WTC11 (cell line): ENCODE measurements at regions not wholly inside any gene's neighbourhood (a gene's known extent, or its start where the extent isn't known, plus 50 kb on each side); places are given as distances from the start of the nearest gene placed in this dataset.

Experiments
- CREB1 ChIP-seq: sonication (generic); formaldehyde crosslinking; IDR thresholded peaks from 2 replicates; pipeline ENCODE4 v1.8.0; 2023; ENCODE audit warnings: mild to moderate bottlenecking, missing genetic modification reagents
- CREM ChIP-seq: sonication (generic); formaldehyde crosslinking; IDR thresholded peaks from 2 replicates; pipeline ENCODE4 v1.8.1; 2022; ENCODE audit warnings: mild to moderate bottlenecking, missing genetic modification reagents, moderate library complexity
- FOXK1 ChIP-seq: sonication (generic); formaldehyde crosslinking; IDR thresholded peaks from 2 replicates; pipeline ENCODE4 v1.8.0; 2022; ENCODE audit warnings: mild to moderate bottlenecking, moderate library complexity, missing genetic modification reagents
- IRF2 ChIP-seq: sonication (generic); formaldehyde crosslinking; IDR thresholded peaks from 2 replicates; pipeline ENCODE4 v1.8.0; 2022; ENCODE audit warnings: low read depth, missing genetic modification reagents, borderline replicate concordance
- RELA ChIP-seq: sonication (generic); formaldehyde crosslinking; IDR thresholded peaks from 2 replicates; pipeline ENCODE4 v1.8.1; 2022; ENCODE audit warnings: missing genetic modification reagents, mild to moderate bottlenecking, borderline replicate concordance
- TCF7 ChIP-seq: sonication (generic); formaldehyde crosslinking; IDR thresholded peaks from 2 replicates; pipeline ENCODE4 v1.8.0; 2022; ENCODE audit warnings: mild to moderate bottlenecking, low read depth, missing genetic modification reagents, moderate library complexity
- ZNF263 ChIP-seq: sonication (generic); formaldehyde crosslinking; IDR thresholded peaks from 2 replicates; pipeline ENCODE4 v1.8.1; 2022; ENCODE audit warnings: low read depth, mild to moderate bottlenecking, moderate library complexity, missing genetic modification reagents
- TF ChIP-seq, protein P1 (sequence below): fragments of 200-600 bp; IDR thresholded peaks from 2 replicates; pipeline ENCODE4 v1.8.0; 2022; ENCODE audit warnings: antibody characterized with exemption
- TF ChIP-seq, protein P2 (sequence below): sonication (generic); formaldehyde crosslinking; IDR thresholded peaks from 2 replicates; pipeline ENCODE4 v1.8.0; 2022; ENCODE audit warnings: missing genetic modification reagents

DNA sequence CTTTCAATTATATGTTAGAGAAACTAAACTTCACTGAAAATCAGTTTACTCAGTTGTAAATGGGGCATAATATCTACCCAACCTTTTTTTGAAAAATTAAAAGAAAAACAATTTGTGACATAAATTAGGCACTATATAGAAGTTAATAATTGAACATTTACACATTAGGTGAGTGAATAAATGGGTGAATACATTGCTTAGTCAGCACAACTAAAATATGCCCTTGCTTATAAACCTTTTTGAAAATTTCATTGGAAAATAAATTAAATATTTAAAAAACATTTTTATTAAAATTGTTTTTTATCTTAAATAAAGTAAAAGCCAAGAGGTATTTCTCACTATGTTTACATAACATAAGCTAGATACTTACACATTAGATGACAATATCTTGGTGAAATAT lies 994.5 kb upstream of the TENM4 start:
- no peak for TF ChIP-seq RELA (CRISPR knock-in tag)
- TF ChIP-seq, protein P1, sequence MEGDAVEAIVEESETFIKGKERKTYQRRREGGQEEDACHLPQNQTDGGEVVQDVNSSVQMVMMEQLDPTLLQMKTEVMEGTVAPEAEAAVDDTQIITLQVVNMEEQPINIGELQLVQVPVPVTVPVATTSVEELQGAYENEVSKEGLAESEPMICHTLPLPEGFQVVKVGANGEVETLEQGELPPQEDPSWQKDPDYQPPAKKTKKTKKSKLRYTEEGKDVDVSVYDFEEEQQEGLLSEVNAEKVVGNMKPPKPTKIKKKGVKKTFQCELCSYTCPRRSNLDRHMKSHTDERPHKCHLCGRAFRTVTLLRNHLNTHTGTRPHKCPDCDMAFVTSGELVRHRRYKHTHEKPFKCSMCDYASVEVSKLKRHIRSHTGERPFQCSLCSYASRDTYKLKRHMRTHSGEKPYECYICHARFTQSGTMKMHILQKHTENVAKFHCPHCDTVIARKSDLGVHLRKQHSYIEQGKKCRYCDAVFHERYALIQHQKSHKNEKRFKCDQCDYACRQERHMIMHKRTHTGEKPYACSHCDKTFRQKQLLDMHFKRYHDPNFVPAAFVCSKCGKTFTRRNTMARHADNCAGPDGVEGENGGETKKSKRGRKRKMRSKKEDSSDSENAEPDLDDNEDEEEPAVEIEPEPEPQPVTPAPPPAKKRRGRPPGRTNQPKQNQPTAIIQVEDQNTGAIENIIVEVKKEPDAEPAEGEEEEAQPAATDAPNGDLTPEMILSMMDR = no peak
- TF ChIP-seq CREM (CRISPR knock-in tag) = no peak
- TF ChIP-seq CREB1 (CRISPR knock-in tag) = no peak
- TF ChIP-seq FOXK1 (CRISPR knock-in tag) = no peak
- TF ChIP-seq, protein P2, sequence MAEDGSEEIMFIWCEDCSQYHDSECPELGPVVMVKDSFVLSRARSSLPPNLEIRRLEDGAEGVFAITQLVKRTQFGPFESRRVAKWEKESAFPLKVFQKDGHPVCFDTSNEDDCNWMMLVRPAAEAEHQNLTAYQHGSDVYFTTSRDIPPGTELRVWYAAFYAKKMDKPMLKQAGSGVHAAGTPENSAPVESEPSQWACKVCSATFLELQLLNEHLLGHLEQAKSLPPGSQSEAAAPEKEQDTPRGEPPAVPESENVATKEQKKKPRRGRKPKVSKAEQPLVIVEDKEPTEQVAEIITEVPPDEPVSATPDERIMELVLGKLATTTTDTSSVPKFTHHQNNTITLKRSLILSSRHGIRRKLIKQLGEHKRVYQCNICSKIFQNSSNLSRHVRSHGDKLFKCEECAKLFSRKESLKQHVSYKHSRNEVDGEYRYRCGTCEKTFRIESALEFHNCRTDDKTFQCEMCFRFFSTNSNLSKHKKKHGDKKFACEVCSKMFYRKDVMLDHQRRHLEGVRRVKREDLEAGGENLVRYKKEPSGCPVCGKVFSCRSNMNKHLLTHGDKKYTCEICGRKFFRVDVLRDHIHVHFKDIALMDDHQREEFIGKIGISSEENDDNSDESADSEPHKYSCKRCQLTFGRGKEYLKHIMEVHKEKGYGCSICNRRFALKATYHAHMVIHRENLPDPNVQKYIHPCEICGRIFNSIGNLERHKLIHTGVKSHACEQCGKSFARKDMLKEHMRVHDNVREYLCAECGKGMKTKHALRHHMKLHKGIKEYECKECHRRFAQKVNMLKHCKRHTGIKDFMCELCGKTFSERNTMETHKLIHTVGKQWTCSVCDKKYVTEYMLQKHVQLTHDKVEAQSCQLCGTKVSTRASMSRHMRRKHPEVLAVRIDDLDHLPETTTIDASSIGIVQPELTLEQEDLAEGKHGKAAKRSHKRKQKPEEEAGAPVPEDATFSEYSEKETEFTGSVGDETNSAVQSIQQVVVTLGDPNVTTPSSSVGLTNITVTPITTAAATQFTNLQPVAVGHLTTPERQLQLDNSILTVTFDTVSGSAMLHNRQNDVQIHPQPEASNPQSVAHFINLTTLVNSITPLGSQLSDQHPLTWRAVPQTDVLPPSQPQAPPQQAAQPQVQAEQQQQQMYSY (CRISPR knock-in tag) = no peak
- no peak for TF ChIP-seq IRF2 (CRISPR knock-in tag)
- no peak for TF ChIP-seq TCF7 (CRISPR knock-in tag)
- no peak for TF ChIP-seq ZNF263 (CRISPR knock-in tag)
